Upper lobe of right lung (tissue), 1 donor: ENCODE measurements at regions not wholly inside any gene's neighbourhood (a gene's known extent, or its start where the extent isn't known, plus 50 kb on each side); places are given as distances from the start of the nearest gene placed in this dataset.

ENCODE experiments used
- ATAC-seq: fragments of 200-7000 bp; cut with Tn5 transposase; one replicate; pipeline ENCODE4 v1.9.1; 2020; ENCODE audit warnings: mild to moderate bottlenecking, moderate library complexity
- DNase-seq: peaks from one replicate; pipeline ENCODE4 v3.0.0-alpha.2; 2020
- H3K27ac ChIP-seq: fragments of 200-600 bp; one replicate; pipeline ENCODE4 v1.8.0; 2022
- H3K27me3 ChIP-seq: fragments of 200-600 bp; one replicate; pipeline ENCODE4 v1.8.0; 2022; ENCODE audit warnings: mild to moderate bottlenecking
- H3K36me3 ChIP-seq: fragments of 200-600 bp; one replicate; pipeline ENCODE4 v1.8.0; 2022
- H3K4me1 ChIP-seq: fragments of 200-600 bp; one replicate; pipeline ENCODE4 v1.8.0; 2022
- H3K4me3 ChIP-seq: fragments of 200-600 bp; one replicate; pipeline ENCODE4 v1.8.0; 2022; ENCODE audit warnings: mild to moderate bottlenecking
- H3K9me3 ChIP-seq: fragments of 200-600 bp; one replicate; pipeline ENCODE4 v1.8.0; 2022
- CTCF ChIP-seq: fragments of 200-600 bp; IDR thresholded peaks from one replicate; pipeline ENCODE4 v1.8.0; 2022; ENCODE audit warnings: antibody characterized with exemption
- intact Hi-C: fragments of 100-400 bp; cut with DNase I; formaldehyde crosslinking; loops from one replicate; pipeline ENCODE4 v1.11.0; 2022
- donor health status: DM: no; HTN: yes; CAD: no; lungs with severe emphysema.

- no peaks in the 10 kb centered on the region for H3K9me3 ChIP-seq
- H3K4me1 ChIP-seq = no peaks in the 10 kb centered on the region
- DNase-seq = no peak
- no peak overlapping the region for H3K27ac ChIP-seq
- no peak for TF ChIP-seq CTCF
- H3K27me3 ChIP-seq = peaks cover 7% of the 10 kb centered on the region
- no peaks in the 10 kb centered on the region for H3K36me3 ChIP-seq
- intact Hi-C loops = no loop called here
- no peak overlapping the region for H3K4me3 ChIP-seq
- no peak for ATAC-seq
These were observed 266.0 kb downstream of the PTPRU start for GRCh38 chr1:29502225-29502910.

GRCh38 chr1:29501227-29501976 lies 265.1 kb downstream of the PTPRU start:
- Histone ChIP-seq H3K27me3 (peaks cover 7% of the 10 kb centered on the region), H3K27ac (no peak overlapping the region), H3K9me3 (no peaks in the 10 kb centered on the region), H3K4me3 (no peak overlapping the region), H3K4me1 (no peaks in the 10 kb centered on the region), H3K36me3 (no peaks in the 10 kb centered on the region)
- no peak for TF ChIP-seq CTCF
- no peak for DNase-seq
- intact Hi-C loops = no loop called here
- ATAC-seq = no peak

- no peak for TF ChIP-seq CTCF
- H3K27ac ChIP-seq = no peak overlapping the region
- H3K36me3 ChIP-seq = no peaks in the 10 kb centered on the region
- DNase-seq (no peak), ATAC-seq (no peak)
- intact Hi-C loops = no loop called here
- H3K9me3 ChIP-seq = no peaks in the 10 kb centered on the region
- H3K4me1 ChIP-seq = no peaks in the 10 kb centered on the region
- H3K27me3 ChIP-seq = peaks cover 4% of the 10 kb centered on the region
- H3K4me3 ChIP-seq = no peak overlapping the region
These were observed 264.3 kb downstream of the PTPRU start for GRCh38 chr1:29500651-29501050.

GRCh38 chr1:29500041-29500440 lies 263.7 kb downstream of the PTPRU start:
- intact Hi-C loops = no loop called here
- H3K27ac ChIP-seq = no peak overlapping the region
- H3K27me3 ChIP-seq = no peaks in the 10 kb centered on the region
- DNase-seq = no peak
- no peaks in the 10 kb centered on the region for H3K36me3 ChIP-seq
- no peaks in the 10 kb centered on the region for H3K9me3 ChIP-seq
- no peak overlapping the region for H3K4me3 ChIP-seq
- no peak for TF ChIP-seq CTCF
- no peaks in the 10 kb centered on the region for H3K4me1 ChIP-seq
- no peak for ATAC-seq

- TF ChIP-seq CTCF = no peak
- Histone ChIP-seq H3K4me3 (no peak overlapping the region), H3K4me1 (no peaks in the 10 kb centered on the region), H3K27ac (no peak overlapping the region), H3K36me3 (no peaks in the 10 kb centered on the region), H3K27me3 (no peaks in the 10 kb centered on the region), H3K9me3 (no peaks in the 10 kb centered on the region)
- no peak for ATAC-seq
- no peak for DNase-seq
- intact Hi-C loops = no loop called here
These were observed 262.9 kb downstream of the PTPRU start for GRCh38 chr1:29499104-29499650.
